NB4 (cell line): ENCODE measurements at regions not wholly inside any gene's neighbourhood (a gene's known extent, or its start where the extent isn't known, plus 50 kb on each side); places are given as distances from the start of the nearest gene placed in this dataset.

Experiments used
- CTCF ChIP-seq: IDR thresholded peaks from one replicate; pipeline ENCODE4 v1.5.1; 2012; ENCODE audit warnings: low read depth, low read length
- MYC ChIP-seq: IDR thresholded peaks from 2 replicates; pipeline ENCODE4 v1.6.1; 2011; ENCODE audit warnings: low read depth, low read length

- no peak for TF ChIP-seq CTCF
- TF ChIP-seq MYC: no peak
These were observed 59.2 kb downstream of the PABIR2 start for GRCh38 chrX:134737721-134738369.
